Body of pancreas (tissue), 4 donors: ENCODE measurements at regions not wholly inside any gene's neighbourhood (a gene's known extent, or its start where the extent isn't known, plus 50 kb on each side); places are given as distances from the start of the nearest gene placed in this dataset.

ENCODE experiments used
- CTCF ChIP-seq, 7 experiments: fragments of 450-650 bp in 4 of 7; fragments of 200-600 bp in 3 of 7; sonication (generic) in 3 of 7; IDR thresholded peaks; one replicate each; pipeline ENCODE4 v1.5.1; 2016 to 2019; ENCODE audit warnings: antibody characterized with exemption in 7 of 7
- POLR2A ChIP-seq, 3 donors: fragments of 450-650 bp; IDR thresholded peaks; one replicate each; pipeline ENCODE4 v1.6.1; 2016; ENCODE audit warnings: antibody characterized with exemption in 3 of 3, mild to moderate bottlenecking in 2 of 3

GRCh38 chr12:94832780-94833681, 170.5 kb downstream of the NDUFA12 start:
- TF ChIP-seq CTCF (IDR thresholded peaks at IDR 0.05) (no peak), POLR2A (IDR thresholded peaks at IDR 0.05) (no peak)
